Right kidney (tissue), 1 donor: ENCODE measurements at regions not wholly inside any gene's neighbourhood (a gene's known extent, or its start where the extent isn't known, plus 50 kb on each side); places are given as distances from the start of the nearest gene placed in this dataset.

Source experiments
- DNase-seq: peaks from one replicate; pipeline ENCODE4 v3.0.0-alpha.2; 2016

GRCh38 chr13:55298201-55298600 lies 1842.5 kb upstream of the PRR20A start:
- DNase-seq, result no peak

GRCh38 chr13:55302568-55302967 lies 1838.2 kb upstream of the PRR20A start:
- no peak for DNase-seq

GRCh38 chr13:55307909-55308308 lies 1832.8 kb upstream of the PRR20A start:
- no peak for DNase-seq

- no peak for DNase-seq
Observed at GRCh38 chr13:55341891-55342290, 1798.8 kb upstream of the PRR20A start.

- no peak for DNase-seq
Observed at GRCh38 chr13:55345224-55345623, 1795.5 kb upstream of the PRR20A start.

GRCh38 chr13:55347528-55347927 lies 1793.2 kb upstream of the PRR20A start:
- no peak for DNase-seq

- no peak for DNase-seq
Observed at GRCh38 chr13:55359067-55359466, 1781.7 kb upstream of the PRR20A start.

- no peak for DNase-seq
Observed at GRCh38 chr13:55361141-55361540, 1779.6 kb upstream of the PRR20A start.

GRCh38 chr13:55366676-55367075 lies 1774.0 kb upstream of the PRR20A start:
- no peak for DNase-seq

GRCh38 chr13:55394470-55394869 lies 1746.2 kb upstream of the PRR20A start:
- no peak for DNase-seq

- DNase-seq, result no peak
Observed at GRCh38 chr13:55402870-55403269, 1737.8 kb upstream of the PRR20A start.

- DNase-seq, result no peak
Observed at GRCh38 chr13:55403887-55404487, 1736.7 kb upstream of the PRR20A start.

GRCh38 chr13:55410398-55411330 lies 1730.1 kb upstream of the PRR20A start:
- DNase-seq, result no peak

GRCh38 chr13:55418095-55418494 lies 1722.6 kb upstream of the PRR20A start:
- no peak for DNase-seq

- DNase-seq, result no peak
Observed at GRCh38 chr13:55432814-55433213, 1707.9 kb upstream of the PRR20A start.

GRCh38 chr13:55437162-55437561 lies 1703.6 kb upstream of the PRR20A start:
- DNase-seq, result no peak

- no peak for DNase-seq
Observed at GRCh38 chr13:55439450-55439849, 1701.3 kb upstream of the PRR20A start.

GRCh38 chr13:55440465-55441085 lies 1700.1 kb upstream of the PRR20A start:
- DNase-seq, result no peak

- DNase-seq, result no peak
Observed at GRCh38 chr13:55464222-55464621, 1676.5 kb upstream of the PRR20A start.

GRCh38 chr13:55467476-55467875 lies 1673.2 kb upstream of the PRR20A start:
- no peak for DNase-seq

- no peak for DNase-seq
Observed at GRCh38 chr13:55483626-55484158, 1657.0 kb upstream of the PRR20A start.

- no peak for DNase-seq
Observed at GRCh38 chr13:55493297-55493696, 1647.4 kb upstream of the PRR20A start.

GRCh38 chr13:55497486-55497885 lies 1643.2 kb upstream of the PRR20A start:
- DNase-seq, result no peak
